ENCODE measurements at regions not wholly inside any gene's neighbourhood (a gene's known extent, or its start where the extent isn't known, plus 50 kb on each side); places are given as distances from the start of the nearest gene placed in this dataset.
"Not testable (repeated sequence)": the region's sequence is repeated elsewhere in the genome, so short reads cannot be mapped to it uniquely, and the experiment has no call there.

DNA sequence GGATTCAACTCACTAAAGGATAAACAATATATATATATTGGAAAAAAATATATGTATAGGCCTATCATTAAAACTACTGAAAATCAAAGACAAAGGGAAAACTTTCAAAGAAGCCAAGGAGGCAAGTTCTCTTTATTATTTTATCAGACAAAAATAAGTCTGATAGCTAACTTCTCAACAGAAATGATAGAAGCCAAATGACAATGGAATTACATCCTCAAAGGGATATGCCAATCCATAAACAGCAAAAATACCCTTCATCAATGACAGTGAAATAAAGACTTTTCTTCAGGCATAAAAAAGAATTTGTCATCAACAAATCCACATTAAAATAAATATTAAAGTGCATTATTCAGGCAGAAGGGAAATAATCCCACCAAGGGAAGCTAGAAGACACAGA, 393.4 kb downstream of the ZFHX3 start:
- no peak for DNase-seq

DNA sequence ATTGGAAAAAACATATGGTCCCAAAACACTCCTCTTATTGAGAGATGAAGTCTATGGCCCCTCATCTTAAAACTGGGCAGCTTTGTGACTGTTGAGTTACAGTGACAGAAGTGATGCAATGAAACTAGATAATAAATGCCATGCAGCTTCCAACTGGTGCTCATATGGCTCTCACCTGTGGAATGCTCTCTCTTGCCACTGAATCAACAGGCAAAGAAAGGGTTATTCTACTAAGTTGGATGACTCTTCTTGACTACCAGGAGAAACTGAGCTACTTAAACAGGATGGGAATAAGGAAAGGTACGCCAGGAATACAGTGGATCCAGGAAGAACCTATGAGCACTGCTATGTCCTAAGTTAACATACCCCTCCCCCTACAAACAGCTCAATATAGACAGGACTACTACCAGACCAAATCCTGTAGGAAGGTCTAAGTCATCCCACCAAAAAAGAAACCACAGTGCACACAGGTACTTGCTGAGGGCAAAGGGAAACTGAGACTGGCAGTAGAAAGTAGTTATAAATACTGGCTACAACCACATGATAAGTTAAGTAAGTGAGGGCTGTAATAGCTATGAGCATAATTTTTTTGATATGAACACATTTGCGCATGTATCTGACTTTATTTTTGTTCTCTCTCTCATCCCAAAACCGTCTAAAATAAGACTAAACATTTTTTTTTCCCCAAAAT, 398.5 kb downstream of the ZFHX3 start:
- DNase-seq: no peak

DNA sequence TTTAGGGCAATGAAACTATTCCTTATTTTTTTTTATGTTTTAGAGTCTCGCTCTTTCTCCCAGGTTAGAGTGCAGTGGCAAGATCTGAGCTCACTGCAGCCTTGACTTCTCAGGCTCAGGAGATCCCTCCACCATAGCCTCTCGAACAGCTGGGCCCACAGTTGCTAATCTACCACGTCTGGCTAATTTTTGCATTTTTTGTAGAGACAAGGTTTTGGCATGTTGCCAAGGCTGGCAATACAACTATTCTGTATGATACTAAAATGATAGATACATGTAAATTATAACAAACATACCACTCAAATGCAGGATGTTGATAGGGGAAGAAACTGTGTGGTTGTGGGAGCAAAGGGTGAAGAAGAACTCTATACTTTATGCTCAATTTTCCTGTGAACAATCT, 401.3 kb downstream of the ZFHX3 start:
- peak; percentile 20 to 55 for DNase-seq

DNA sequence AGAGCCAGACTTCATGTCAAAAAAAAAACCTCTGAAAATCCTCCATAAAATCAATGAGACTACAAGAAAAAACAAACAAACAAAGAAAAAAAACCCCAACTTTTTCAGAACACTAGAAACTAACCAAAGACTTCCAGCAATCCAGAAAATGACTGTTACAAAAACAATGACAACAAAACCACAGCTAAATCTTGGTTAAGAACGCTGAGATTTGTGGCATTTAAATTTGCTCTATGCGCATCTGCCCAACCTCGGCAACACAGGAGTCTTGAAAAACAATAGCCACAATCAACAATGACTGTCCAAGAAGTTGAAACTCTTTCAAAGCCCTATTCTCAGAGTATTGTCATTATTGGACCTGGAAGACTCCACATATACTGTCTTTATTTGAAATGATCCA, 402.4 kb downstream of the ZFHX3 start:
- DNase-seq: no peak

DNA sequence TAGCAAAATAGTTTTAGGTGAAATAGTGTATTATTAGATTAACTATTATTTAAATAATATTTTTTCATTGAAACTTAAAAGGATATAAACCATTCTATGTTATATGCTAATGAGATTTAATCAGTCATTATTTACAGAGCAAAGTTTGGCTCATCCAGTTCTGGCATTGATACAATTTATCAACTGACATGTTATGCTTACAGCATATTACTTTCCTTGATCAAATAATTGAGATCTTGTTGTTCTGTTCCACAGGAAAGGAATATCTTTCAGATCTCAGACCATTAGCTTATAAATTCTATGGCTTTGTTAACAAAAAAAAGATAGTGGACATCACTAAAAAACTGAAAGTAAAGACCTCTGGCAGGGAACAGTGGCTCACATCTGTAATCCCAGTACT, 403.0 kb downstream of the ZFHX3 start:
- no peak for DNase-seq

DNA sequence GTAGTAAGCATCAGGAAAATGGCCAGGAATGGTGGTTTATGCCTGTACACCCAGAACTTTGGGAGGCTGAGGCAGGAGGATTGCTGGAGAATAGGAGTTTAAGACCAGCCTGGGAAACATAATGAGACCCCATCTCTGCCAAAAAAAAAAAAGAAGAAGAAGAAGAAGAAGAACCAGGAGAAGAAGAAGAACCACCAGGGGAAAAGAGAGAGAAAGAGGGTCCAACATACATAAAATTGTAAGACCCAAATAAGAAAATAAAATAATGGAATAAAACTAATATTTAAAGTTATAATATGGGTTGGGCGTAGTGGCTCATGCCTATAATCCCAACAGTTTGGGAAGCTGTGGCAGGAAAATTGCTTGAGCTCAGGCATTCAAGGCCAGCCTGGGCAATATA, 408.4 kb downstream of the ZFHX3 start:
- no peak for DNase-seq

DNA sequence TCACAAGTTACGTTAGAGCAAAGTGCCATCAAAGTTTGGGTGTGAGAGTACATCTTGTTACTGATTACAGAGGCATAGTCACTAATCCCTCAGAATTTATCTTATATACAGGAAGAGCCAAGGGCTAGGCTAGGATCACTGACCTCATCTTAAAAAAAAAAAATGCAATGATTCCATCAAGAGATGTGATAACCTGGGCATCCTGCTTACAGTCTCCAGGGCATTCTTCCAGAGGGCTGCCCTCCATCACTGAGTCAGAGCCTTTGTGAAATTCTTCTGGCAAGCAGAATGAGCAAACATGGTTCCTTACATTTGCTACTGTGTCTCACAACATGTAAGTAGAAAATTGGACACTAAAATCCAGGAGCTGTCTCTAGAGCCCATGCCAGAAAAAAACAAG, 410.6 kb downstream of the ZFHX3 start:
- no peak for DNase-seq

DNA sequence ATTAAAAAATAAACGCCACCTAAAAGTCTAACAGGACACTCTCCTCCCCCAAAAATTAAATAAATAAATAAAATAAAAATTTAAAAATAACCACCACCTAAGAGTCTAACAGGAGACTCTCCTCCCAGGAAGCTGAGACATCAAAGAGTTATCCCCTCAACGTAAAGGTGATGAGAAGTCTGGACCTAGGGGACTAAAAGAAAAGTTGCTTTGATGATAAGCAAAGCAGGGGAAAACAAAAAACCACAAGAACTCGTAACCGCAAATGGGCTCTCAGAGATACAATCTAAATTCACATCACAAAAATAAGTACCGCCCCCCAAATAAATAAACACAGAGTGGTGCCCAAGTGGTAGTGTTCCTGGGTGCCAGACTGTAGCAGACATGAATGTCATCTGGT, 412.2 kb downstream of the ZFHX3 start:
- DNase-seq: no peak

DNA sequence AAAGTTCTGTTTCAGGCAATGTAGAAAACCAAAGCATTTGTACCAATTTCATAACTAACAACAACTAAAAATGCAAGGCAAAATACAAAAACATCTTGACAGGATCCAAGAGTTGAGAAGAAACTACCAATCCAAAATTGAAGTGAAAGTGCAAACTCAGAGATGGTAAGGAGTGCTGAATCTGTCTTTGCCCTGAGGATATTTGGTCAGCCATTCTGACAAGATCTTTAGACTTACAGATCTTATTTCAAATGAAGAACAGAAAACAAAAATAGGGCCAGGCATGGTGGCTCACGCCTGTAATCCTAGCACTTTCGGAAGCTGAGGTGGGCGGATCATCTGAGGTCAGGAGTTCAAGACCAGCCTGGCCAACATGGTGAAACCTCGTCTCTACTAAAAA, 412.8 kb downstream of the ZFHX3 start:
- DNase-seq: no peak

DNA sequence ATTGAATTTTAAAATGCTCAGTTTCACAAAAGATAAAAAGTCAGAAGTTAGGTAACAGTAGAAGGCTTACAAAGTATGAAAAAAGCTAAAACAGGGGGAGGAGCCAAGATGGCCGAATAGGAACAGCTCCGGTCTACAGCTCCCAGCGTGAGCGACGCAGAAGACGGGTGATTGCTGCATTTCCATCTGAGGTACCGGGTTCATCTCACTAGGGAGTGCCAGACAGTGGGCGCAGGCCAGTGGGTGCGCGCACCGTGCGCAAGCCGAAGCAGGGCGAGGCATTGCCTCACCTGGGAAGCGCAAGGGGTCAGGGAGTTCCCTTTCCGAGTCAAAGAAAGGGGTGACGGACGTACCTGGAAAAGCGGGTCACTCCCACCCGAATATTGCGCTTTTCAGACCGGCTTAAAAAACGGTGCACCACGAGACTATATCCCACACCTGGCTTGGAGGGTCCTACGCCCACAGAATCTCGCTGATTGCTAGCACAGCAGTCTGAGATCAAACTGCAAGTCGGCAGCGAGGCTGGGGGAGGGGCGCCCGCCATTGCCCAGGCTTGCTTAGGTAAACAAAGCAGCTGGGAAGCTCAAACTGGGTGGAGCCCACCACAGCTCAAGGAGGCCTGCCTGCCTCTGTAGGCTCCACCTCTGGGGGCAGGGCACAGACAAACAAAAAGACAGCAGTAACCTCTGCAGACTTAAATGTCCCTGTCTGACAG, 420.6 kb downstream of the ZFHX3 start:
- DNase-seq: not testable (repeated sequence)

DNA sequence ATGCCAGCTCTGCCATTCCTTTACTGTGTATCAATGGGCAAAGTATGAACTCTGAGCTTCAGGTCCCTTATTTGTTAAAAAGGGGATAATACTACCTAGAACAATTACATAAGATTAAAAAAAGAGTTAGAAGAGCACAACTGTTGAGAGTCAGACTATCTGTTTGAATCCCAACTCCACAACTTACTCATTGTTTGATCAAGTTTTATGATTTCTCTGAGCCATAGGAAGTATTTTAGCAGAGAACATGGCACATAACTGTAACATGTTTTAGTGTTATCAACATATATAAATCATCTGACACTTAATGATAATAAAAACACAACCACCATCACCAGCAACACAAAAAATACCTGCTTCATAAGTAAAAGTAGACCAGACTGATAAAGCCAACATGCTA, 421.3 kb downstream of the ZFHX3 start:
- DNase-seq: no peak

DNA sequence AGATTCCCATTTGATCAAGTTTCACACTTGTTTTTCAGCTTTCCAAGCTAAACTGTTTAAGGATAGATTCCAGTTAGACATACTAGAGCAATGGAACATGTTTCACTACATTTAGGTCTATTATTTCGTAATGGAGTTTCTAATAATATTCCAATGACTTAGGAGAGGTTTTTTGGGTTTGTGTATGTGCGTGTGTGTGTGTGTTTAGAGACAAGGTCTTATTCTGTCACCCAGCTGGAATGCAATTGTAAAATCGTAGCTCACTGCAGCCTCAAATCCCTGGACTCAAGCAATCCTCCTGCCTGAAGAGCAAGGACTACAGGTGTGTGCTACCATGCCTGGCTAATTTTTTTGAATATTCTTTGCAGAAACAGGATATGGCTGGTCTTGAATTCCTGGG, 426.3 kb downstream of the ZFHX3 start:
- DNase-seq: no peak

DNA sequence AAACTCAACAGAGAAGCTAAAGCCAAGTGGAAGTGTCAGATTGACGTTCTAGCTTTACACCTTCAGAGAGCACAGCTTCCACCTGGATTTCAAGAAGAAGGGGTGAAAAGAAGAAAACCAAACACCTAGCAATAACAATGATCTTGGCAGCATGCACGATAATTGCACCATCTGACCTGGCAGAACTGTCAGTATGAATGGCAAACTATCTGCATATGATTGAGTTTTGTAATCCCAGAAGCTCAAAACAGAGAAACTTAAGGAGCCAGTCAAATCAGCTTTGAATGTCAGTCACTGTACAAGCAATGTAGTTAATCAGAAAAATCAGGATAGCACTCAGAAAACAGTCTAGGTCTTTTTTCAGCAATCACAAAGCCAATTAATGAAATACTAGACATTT, 427.1 kb downstream of the ZFHX3 start:
- DNase-seq: no peak

DNA sequence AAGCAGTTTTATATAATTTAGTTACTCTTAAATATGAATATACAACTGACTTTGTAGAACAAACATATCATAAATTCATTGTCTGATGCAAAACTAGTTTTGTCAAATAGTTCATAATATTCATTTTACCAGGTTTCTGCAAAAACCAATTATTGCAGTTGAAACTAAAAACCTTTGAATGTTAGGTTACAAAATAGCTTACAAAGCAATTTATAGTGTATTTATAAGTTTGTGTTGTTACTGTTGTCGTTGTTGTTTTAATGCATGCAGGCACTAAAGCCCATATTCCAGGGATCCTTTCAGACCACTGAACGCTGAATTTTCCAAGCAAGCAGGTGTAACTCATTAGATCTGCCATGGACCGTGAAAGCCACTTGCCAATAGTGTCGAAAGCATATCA, 427.6 kb downstream of the ZFHX3 start:
- no peak for DNase-seq

DNA sequence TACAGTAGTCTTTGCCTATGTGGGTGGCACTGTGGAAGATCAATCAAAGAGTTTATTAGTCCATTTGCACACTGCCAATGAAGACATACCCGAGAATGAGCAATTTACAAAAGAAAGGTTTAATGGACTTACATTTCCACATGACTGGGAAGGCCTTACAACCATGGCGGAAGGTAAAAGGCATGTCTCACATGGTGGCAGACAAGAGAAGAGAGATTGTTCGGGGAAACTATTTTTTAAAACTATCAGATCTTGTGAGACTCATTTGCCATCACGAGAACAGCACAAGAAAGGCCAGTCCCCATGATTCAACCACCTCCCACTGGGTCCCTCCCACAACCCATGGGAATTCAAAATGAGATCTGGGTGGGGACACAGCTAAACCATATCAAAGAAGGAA, 432.1 kb downstream of the ZFHX3 start:
- DNase-seq: no peak

DNA sequence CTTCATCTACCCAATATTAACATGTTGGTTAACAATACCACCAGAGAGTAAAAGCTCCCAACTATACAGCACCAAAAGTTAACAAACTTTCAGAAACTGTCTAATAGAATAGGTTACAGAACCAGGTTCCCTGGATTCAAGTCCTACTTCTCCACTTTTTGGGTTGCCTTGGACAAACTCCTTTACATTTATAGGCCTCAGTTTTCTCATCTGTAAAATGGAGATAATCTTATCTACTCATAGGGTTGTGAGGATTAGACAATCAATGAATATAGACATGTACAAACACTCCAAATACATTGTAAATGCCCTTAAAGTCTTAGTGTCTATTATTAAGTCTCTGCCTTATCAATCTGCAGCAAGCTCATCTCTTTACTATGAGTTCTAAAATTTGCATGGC, 435.2 kb downstream of the ZFHX3 start:
- DNase-seq: no peak

DNA sequence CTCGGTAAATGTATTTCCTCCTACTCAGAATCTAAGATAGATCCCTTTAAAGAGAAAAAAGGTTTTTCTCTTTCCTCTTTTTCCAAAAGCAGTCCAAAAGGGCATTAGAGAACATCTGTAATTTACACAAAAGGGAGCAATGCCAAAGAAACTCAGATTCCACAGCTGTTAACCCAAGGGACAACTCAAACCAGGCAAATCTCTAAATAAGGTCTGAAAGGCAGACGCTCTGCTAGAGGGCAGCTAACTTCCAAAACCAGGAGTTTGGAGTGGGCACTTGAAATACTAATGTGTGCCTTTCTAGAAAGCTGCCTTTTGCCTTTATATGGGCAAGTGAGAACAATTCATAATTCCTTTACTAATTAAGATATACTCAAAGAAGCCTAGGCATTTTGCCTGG, 435.7 kb downstream of the ZFHX3 start:
- DNase-seq: no peak

DNA sequence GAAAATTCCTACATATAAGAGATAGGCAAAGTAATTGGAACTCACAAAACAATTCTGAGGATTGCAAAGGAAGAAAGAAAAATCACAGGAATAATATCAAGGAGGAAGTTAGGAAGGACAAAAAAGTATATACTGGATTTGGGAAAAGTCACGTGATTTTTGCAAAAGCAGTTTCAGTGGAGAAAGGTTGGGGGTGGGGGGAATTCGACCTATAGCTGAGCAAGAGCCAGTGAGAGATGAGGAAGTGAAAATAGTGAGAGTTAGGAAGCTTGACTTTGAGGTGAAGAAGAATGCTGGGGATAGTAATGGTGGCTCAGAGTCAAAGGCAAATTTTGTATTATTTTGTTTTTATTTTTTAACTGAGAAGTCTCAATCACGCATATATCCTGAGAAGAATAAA, 438.0 kb upstream of the PMFBP1 start:
- no peak for DNase-seq

DNA sequence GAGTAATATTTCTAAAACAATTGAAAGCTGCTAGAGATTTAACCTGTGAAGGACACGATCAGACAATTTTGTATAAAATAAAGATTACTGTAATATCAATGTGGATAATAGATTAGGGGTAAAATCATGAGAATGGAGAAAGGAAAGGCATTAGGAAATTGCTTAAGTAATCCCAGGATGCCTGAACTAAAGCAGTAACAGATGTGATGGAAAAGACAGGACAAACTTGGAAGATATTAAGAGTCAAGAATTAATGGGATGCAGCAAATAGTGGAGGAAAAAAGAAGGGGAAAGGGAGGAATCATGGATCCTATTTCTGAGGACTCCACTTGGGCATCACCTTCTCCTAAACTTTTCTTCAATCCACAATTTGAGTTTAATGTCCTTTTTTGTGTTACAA, 437.1 kb upstream of the PMFBP1 start:
- no peak for DNase-seq

DNA sequence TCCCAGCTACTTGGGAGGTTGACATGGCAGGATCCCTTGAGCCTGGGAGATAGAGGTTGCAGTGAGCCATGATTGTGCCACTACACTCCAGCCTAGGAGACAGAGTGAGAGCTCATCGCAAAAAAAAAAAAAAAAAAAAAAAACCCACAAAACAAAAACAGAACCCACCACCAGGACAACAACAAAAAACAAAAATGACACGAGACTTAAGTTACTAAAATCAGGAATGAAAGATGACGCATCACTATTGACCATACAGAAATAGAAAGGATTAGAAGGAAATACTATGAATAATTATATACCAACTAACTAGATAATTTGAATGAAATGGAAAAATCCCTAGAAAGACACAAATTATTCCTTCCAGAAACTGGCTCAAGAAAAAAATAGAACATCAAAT, 432.4 kb upstream of the PMFBP1 start:
- DNase-seq: no peak

DNA sequence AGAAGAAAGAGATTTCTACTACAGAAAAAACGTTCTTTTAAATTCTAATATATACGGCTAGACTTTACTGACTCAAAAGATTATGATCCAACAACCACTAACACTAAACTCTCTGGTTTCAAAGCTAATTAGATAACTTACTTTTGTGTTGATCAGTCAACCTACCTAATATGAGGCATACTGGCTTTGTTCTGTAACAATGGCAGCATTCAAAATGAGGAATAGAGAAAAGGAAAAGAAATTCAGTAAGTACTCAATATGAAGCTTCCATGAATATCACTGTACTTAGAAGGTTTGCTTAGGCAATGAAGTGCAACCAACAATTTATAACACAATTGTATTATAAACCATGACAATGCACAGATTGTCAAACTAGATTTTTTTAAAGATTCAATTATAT, 430.5 kb upstream of the PMFBP1 start:
- DNase-seq: no peak

DNA sequence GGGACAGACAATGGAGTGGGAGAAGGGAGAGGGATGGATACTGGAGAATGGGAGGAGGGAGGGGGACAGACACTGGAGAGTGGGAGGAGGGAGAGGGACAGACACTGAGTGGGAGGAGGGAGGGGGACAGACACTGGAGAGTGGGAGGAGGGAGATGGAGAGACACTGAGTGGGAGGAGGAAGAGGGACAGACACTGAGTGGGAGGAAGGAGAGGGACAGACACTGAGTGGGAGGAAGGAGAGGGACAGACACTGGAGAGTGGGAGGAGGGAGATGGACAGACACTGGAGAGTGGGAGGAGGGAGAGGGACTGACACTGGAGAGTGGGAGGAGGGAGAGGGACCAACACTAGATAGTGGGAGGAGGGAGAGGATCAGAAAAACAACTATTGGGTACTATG, 426.7 kb upstream of the PMFBP1 start:
- no peak for DNase-seq

DNA sequence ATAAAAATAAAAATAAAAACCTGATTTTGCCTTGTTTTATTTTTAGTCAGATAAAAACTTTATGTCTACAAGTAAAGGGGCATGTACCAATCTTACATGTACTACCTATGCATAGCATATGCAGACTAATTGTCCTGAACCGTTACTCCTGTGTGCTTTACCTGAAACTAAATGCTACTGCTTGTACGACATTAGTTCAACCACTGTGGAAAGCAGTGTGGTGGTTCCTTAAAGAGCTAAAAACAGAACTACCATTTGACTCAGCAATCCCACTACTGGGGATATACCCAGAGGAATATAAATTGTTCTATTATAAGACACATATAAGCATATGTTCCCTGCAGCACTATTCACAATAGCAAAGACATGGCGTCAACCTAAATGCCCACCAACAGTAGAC, 426.0 kb upstream of the PMFBP1 start:
- no peak for DNase-seq

DNA sequence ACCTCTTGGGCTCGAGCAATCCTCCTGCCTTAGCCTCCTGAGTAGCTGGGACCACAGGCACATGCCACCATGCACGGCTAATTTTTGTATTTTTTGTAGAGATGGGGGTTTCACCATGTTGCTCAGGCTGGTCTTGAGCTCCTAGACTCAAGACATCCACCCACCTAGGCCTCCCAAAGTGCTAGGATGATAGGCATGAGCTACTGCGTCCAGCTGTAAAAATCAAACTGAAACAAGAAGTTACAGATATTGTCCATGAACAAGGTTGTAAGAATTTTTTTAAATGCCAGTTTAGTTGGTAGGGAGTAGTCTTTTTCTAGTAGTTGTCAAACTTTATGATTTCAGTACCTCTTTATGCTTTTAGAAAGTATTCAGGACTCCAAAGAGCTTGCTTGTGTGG, 424.4 kb upstream of the PMFBP1 start:
- DNase-seq: no peak

All from NCI-H524 (cell line).